ENCODE measurements at regions not wholly inside any gene's neighbourhood (a gene's known extent, or its start where the extent isn't known, plus 50 kb on each side); places are given as distances from the start of the nearest gene placed in this dataset.

GRCh38 chr2:157075924-157076323 is 181.6 kb upstream of the GALNT5 start:
- Histone ChIP-seq H3K9me3 (no peaks in the 10 kb centered on the region), H3K4me3 (no peak overlapping the region), H3K36me3 (ENCODE audit: low read depth) (no peaks in the 10 kb centered on the region), H3K4me1 (ENCODE audit: low read depth) (no peaks in the 10 kb centered on the region)
- intact Hi-C loops (cut with DNase I, micrococcal nuclease), result no loop called here
- DNase-seq, result no peak
- no peak for ATAC-seq
- TF ChIP-seq, protein P1, sequence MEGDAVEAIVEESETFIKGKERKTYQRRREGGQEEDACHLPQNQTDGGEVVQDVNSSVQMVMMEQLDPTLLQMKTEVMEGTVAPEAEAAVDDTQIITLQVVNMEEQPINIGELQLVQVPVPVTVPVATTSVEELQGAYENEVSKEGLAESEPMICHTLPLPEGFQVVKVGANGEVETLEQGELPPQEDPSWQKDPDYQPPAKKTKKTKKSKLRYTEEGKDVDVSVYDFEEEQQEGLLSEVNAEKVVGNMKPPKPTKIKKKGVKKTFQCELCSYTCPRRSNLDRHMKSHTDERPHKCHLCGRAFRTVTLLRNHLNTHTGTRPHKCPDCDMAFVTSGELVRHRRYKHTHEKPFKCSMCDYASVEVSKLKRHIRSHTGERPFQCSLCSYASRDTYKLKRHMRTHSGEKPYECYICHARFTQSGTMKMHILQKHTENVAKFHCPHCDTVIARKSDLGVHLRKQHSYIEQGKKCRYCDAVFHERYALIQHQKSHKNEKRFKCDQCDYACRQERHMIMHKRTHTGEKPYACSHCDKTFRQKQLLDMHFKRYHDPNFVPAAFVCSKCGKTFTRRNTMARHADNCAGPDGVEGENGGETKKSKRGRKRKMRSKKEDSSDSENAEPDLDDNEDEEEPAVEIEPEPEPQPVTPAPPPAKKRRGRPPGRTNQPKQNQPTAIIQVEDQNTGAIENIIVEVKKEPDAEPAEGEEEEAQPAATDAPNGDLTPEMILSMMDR (IDR thresholded peaks at IDR 0.05), result no peak

GRCh38 chr2:157076526-157077161 is 180.9 kb upstream of the GALNT5 start:
- Histone ChIP-seq H3K4me1 (ENCODE audit: low read depth) (no peaks in the 10 kb centered on the region), H3K36me3 (ENCODE audit: low read depth) (no peaks in the 10 kb centered on the region), H3K9me3 (no peaks in the 10 kb centered on the region), H3K4me3 (no peak overlapping the region)
- intact Hi-C loops (cut with DNase I, micrococcal nuclease), result no loop called here
- TF ChIP-seq, protein P1 (IDR thresholded peaks at IDR 0.05), result no peak
- ATAC-seq, result no peak
- no peak for DNase-seq

- intact Hi-C loops (cut with DNase I, micrococcal nuclease), result no loop called here
- no peak for DNase-seq
- Histone ChIP-seq H3K4me3 (no peak overlapping the region), H3K36me3 (ENCODE audit: low read depth) (no peaks in the 10 kb centered on the region), H3K4me1 (ENCODE audit: low read depth) (no peaks in the 10 kb centered on the region), H3K9me3 (no peaks in the 10 kb centered on the region)
- ATAC-seq, result no peak
- TF ChIP-seq, protein P1 (IDR thresholded peaks at IDR 0.05), result no peak
These were observed 179.7 kb upstream of the GALNT5 start for GRCh38 chr2:157077753-157078350.

DNA sequence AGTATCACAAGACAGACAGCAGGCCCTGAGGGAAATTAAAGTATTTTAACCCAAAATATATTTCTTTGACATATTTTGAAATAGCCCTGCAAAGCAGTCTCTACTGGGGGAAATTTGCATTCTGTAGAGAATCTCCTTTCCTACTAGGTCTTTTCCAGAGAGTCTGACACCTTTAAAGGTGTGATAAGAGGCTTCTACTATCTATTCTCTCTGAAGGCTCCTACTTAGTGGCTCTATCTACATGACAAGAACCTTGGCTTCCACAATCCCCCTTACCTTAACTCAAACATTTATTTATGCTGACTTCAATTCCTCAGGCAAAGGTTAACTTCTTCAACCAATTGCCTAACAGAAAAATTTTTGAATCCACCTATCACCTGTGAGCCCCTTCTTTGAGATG is 174.6 kb upstream of the GALNT5 start:
- ATAC-seq (no peak), DNase-seq (no peak)
- Histone ChIP-seq H3K4me1 (ENCODE audit: low read depth) (no peaks in the 10 kb centered on the region), H3K9me3 (no peaks in the 10 kb centered on the region), H3K36me3 (ENCODE audit: low read depth) (no peaks in the 10 kb centered on the region), H3K4me3 (no peak overlapping the region)
- intact Hi-C loops (cut with DNase I, micrococcal nuclease), result no loop called here
- TF ChIP-seq, protein P1 (IDR thresholded peaks at IDR 0.05), result no peak

DNA sequence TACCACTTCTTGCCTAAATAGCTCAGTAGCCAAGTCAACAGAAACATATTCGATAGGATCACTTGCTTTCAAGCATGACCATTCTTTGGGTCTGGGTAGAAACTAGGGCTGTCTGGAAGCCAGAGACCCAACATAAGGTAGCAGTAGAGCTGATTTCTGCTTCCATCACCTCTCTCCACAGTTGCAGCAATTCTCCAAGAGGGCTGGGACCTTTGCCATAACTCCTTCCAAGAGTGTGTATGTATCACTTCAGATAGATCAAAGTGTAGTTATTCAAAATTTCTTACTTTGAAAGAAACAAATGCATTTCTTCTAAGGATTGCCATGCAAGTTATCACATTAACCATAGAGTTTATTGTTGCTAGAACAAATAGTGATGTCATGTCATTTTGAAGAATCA is 172.0 kb upstream of the GALNT5 start:
- TF ChIP-seq, protein P1 (IDR thresholded peaks at IDR 0.05), result no peak
- Histone ChIP-seq H3K36me3 (ENCODE audit: low read depth) (no peaks in the 10 kb centered on the region), H3K9me3 (no peaks in the 10 kb centered on the region), H3K4me1 (ENCODE audit: low read depth) (no peaks in the 10 kb centered on the region), H3K4me3 (no peak overlapping the region)
- no peak for ATAC-seq
- no peak for DNase-seq
- intact Hi-C loops (cut with DNase I, micrococcal nuclease), result no loop called here
